ENCODE measurements at regions not wholly inside any gene's neighbourhood (a gene's known extent, or its start where the extent isn't known, plus 50 kb on each side); places are given as distances from the start of the nearest gene placed in this dataset.
A peak's percentile ranks its signal among the peaks of the same experiment; 100 is the strongest.

DNA sequence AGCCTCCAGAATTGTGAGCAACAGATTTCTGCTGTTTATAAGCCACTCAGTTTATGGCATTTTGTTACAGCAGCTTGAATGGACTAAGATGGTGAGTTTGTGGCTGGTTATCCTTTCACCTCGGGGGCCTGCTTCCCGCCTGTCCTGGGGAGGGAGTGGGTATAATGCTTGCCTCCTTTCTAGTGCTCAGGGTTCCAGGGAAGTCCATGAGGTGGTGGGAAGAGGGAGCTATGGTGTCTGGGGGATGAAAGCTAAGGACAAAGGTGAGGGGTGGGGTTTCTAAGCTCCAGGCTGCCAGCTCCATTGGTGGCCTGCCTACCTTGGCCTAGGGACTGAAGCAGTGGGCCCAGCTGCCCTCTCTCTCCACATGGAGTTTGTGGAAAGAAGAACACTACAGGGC, 50.2 kb upstream of the SDK2 start:
- no peak for DNase-seq

DNA sequence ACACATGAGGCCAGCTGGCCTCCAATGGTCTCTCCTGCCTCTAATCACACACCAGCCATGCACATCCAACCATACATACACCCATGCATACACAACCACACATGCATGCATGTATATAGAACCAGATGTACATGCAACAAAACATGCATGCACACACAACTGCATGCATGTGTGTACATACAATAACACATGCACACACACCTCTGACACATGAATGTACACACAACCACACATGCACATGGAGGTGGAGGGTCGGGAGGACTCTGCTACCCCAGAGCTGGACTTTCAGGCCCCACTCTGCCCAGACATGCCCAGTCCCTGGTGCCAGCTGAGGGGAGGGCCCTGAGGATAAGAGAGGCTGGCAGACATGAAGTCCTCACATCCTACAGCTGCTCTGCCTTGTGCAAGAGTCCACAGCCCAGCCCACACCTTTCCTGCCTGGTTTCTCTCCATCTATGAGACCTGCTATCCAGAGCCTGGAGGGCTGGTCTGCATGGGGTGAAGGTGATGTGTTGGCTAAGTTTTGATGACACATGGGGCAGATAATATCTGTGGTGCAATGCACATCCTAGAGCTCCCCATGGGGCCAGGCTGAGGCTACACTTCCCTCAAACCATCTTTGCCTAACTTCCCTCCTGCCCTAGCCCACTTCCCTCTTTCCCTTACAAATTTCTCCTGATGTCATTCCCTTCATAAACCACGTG, 50.9 kb upstream of the SDK2 start:
- peak in 1 of 2 experiments; percentile 13 for DNase-seq

- no peak for DNase-seq
These were observed 52.0 kb upstream of the SDK2 start for GRCh38 chr17:73696251-73696650.

- DNase-seq = no peak
These were observed 53.6 kb upstream of the SDK2 start for GRCh38 chr17:73697872-73698271.

- DNase-seq = no peak
These were observed 54.7 kb upstream of the SDK2 start for GRCh38 chr17:73698966-73699365.

DNA sequence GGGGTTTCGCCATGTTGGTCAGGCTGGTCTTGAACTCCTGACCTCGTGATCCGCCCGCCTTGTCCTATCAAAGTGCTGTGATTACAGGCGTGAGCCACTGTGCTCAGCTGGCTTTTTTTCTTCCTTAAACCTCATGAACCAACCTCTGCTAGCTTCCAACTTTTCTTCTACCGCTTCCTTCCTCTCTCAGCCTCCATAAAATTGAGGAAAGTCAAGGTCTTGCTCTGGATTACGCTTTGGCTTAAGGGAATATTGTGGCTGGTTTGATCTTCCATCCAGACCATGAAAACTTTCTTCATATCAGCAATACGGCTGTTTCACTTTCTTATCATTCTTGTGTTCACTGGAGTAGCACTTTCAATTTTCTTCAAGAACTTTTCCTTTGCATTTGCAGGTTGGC, 57.5 kb upstream of the SDK2 start:
- DNase-seq = no peak

- DNase-seq = no peak
These were observed 58.9 kb upstream of the SDK2 start for GRCh38 chr17:73703192-73703591.

DNA sequence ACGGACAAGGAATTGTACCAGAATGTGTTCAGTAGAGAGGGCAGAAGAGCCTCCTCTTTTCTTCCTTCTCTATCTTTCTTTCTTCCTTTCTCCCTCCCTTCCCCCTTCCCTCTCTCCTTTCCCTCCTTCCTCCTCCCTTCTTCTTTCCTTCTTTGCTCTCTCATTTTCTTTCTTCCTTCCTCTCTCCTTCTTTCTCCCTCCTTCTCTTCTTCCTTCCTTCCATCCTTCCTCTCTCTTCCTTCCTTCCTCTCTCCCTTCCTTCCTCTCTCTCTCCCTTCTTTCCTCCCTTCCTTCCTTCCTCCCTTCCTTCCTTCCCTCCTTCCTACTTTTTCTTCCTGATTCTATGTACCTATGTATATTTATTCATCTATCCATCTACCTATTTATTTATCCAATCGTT, 59.7 kb upstream of the SDK2 start:
- no peak for DNase-seq

GRCh38 chr17:73705594-73705993, 61.3 kb upstream of the SDK2 start:
- DNase-seq = no peak

GRCh38 chr17:73706428-73706827, 62.2 kb upstream of the SDK2 start:
- no peak for DNase-seq

DNA sequence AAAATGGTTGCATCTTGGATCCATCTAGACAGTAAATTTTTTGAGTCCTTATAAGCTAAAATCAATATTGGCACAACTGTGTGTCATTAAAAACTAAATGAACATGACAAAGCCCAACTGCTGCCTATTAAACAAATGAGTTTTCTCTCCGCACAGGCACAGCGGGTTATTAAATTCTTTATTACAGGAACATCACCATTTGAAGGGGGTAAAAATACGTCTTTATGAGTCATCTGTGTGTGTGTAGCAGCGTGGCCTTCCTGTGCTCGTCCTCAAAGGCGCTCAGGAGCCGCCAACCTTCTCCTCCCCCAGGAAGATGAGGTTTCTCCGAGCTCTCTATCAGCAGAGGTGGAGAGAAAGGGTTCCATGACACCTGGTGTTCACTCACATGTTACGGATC, 62.6 kb upstream of the SDK2 start:
- no peak for DNase-seq

DNA sequence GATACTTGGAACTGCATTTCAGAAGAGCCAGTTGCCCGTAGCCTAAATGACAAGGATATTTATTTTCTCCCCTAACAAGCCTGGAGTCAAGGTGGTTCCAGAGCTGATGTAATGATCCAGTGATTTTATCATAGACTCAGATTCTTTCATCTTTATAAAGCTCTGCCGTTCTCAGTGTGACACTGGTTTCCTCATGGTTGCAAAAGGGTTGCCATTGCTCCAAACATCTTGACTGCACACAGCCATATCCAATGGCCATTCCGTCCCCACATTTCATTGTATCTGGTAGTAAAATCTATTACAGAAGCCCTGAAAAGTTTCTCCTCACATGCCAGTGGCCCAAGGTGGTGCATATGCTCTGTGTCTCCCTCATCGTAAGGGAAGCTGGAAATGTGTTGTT, 63.1 kb upstream of the SDK2 start:
- no peak for DNase-seq

- DNase-seq = peak; percentile 44 to 56
These were observed 65.9 kb upstream of the SDK2 start for GRCh38 chr17:73710095-73710592.

- peak; percentile 51 to 63 for DNase-seq
These were observed 66.9 kb upstream of the SDK2 start for GRCh38 chr17:73711184-73711583.

DNA sequence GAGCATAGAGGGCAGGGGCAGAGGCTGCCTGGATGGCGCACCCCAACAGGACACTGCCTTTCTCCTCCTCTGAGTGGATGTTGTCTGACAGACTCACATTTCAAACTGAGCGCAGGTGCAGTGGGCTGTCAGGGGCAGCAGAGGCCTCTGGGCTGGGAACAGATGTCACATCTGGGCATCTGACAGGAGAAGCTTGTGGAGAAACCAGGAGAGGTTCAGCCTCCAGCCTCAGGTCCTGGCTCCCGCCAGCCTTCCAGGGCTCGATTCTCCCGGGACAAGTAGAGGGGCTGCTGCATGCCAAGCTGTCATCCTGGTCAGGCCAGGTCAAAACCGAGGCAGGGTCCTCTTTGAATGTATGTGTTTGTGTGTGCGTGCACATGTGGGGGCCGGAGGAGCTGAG, 67.7 kb upstream of the SDK2 start:
- no peak for DNase-seq

- no peak for DNase-seq
These were observed 68.9 kb upstream of the SDK2 start for GRCh38 chr17:73713136-73713535.

- DNase-seq = no peak
These were observed 71.5 kb upstream of the SDK2 start for GRCh38 chr17:73715769-73716168.

- no peak for DNase-seq
These were observed 73.4 kb upstream of the SDK2 start for GRCh38 chr17:73717690-73718089.

- DNase-seq = no peak
These were observed 74.1 kb upstream of the SDK2 start for GRCh38 chr17:73718362-73718761.

- no peak for DNase-seq
These were observed 74.7 kb upstream of the SDK2 start for GRCh38 chr17:73718912-73719311.

GRCh38 chr17:73719588-73720071, 75.4 kb upstream of the SDK2 start:
- DNase-seq = no peak

GRCh38 chr17:73720187-73720834, 76.1 kb upstream of the SDK2 start:
- DNase-seq = no peak

DNA sequence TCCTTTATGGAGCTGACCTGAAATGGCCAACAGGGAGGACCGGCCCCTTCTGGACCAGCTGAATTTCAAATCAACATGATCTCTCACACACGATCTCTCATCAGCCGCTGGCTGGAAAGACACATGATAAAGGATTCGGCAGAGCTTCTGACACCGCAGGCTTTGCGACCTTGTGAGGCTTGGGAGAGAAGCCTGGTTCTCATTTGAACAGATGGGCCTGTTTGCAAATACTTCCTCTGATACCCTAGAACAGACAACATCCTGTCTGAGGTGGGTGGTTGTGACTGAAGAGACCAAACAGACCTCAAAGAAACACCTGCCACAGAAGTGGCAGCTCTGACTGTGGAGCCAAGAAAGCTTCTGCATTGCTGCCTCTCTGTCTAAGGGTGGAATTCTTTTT, 77.9 kb upstream of the SDK2 start:
- DNase-seq = no peak

GRCh38 chr17:73723317-73723716, 79.1 kb upstream of the SDK2 start:
- DNase-seq = no peak

GRCh38 chr17:73724341-73724740, 80.1 kb upstream of the SDK2 start:
- DNase-seq = no peak

Measured in AML-193 (cell line).